HG03520 (cell line): ENCODE measurements at regions not wholly inside any gene's neighbourhood (a gene's known extent, or its start where the extent isn't known, plus 50 kb on each side); places are given as distances from the start of the nearest gene placed in this dataset.

Source experiments
- ATAC-seq: cut with Tn5 transposase; IDR thresholded peaks from one replicate; pipeline ENCODE4 v1.9.1; 2021; ENCODE audit warnings: mild to moderate bottlenecking, moderate library complexity; ENCODE audit not compliant: unreplicated experiment

DNA sequence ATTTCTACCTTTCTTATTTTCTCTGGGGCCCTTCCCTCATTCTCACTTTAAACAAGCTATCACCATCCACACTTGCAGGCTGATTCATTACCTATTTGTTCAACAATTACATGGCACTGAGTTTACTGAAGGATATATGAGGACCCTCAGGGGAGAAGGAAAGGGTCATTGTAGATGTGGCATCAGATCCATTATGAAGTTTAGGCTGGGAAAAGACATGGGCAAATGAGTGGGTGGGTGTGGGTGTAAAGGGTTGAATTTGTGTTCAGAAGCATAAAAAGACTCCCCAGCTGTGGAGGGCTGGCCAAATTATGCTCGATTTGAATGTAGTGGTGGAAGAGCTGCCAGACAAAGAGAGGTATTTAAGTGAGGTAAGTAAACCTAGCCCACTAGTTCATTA lies 55.9 kb upstream of the MTAP start:
- ATAC-seq, result no peak

DNA sequence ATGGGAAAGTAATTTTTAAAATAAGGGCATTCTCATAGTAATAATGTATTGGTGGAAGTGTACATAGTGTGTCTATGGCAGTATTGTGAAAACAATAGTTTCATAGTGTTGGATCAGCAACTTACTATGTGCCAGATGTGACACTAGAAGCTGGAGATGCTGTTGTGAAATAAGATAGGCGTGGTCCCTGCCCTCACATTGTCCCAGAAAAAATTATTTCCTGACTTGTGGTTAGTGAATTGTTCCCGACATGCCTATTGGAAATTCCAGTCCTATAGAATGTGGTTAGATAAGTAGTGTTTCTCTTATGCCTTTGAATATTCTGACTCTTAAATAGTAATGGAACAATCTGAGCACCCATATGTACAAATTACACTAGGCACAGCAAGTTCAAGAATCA lies 55.3 kb upstream of the MTAP start:
- no peak for ATAC-seq

DNA sequence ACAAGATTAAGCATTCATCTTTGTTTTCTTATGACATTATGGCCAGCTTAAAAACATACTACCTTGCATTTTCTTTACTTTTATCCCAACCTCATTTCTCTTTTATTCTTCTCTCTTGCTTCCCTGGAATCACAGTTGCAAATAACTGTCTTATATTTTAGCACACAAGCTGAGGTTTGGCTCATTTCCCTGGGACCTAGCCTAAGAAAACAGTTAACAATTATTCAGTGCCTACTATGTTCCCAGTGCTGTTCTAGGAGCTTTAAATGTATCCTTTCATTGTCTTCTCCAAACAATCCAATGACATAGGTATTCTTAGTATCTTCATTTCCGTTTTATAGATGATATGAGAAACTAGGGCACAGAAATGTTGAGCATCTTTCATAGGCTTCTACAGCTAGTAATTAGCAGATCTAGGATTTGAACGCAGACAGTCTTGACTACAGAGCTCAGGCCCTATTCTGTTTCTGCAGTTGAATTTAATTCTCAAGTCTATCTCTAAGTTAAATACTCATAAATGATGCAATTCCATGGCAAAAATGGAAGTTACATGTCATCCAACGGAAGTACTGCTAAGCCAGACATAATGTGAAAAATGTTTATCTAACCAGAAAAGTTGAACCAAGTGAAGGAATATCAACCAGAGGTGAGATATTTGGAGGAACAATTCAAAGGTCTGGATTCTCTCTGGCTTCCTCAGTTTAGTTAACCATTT lies 52.3 kb upstream of the MTAP start:
- no peak for ATAC-seq

DNA sequence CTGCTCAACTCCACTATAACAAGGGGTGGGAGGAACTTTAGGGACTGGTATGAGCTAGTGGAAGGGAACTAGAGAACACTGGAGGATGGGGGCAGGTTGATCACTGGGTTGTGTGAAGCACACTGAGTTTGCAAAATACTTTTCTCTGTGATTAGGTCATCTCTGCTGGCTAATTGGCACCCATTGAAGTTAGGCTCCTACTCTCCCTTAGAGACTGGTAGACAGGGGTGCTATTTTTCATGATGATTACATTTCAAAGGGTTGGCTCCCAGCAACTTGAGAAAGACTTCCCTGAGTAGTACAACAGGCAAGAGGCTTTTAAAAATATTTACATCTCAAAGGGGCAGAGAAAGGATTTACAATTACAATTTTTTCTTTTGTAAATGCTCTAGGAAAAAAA lies 50.4 kb upstream of the MTAP start:
- no peak for ATAC-seq
